ENCODE measurements at regions not wholly inside any gene's neighbourhood (a gene's known extent, or its start where the extent isn't known, plus 50 kb on each side); places are given as distances from the start of the nearest gene placed in this dataset.

DNA sequence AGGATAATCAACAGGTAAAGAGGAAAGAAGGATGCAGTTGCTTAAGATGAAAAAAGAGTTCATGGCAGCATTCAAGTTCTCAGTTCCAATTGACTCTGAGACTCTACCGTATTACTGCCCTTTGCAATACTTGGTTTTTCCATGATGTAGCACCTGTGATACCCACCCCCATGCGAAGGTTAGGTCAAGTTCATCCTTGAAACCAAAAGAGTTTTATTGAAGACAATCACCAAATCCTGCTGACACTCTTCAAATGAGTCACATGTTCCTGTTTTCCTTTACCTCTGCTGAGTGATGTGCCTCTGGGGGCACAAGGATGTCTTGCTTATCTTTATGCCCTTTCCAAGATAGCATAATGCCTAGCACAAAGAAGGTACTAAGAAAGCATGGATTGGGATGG, 111.3 kb upstream of the SLC7A14 start:
- Mint-ChIP-seq H3K4me3 (ENCODE audit: unreplicated experiment) (no peak overlapping the region), H3K27me3 (ENCODE audit: unreplicated experiment) (no peaks in the 10 kb centered on the region)

DNA sequence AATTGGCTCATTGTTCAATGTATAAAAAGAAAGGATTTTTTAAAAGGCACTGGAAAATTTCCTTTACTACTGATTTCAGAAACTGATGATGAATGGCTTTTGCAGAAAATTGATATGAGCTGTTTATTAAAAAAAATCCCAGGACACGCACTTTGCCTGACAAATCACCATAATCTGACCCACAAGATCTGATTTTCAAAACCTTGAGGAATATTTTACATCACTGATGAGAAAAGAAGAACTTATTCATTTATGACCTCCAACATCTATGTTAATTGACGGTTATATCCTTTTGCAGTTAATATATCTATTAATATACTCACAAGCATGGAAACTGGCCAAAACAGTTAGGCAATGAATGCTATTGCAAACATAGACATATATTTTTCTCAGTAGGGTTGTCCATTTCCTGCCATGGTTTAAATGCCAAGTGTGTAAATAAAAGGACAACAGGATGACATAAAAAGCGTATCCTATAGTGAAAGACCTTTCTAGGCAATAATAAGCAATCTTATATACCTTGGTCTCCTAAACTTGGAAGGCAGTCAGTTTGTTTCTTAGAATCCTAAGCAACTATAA, 109.7 kb upstream of the SLC7A14 start:
- TF ChIP-seq, protein P1, sequence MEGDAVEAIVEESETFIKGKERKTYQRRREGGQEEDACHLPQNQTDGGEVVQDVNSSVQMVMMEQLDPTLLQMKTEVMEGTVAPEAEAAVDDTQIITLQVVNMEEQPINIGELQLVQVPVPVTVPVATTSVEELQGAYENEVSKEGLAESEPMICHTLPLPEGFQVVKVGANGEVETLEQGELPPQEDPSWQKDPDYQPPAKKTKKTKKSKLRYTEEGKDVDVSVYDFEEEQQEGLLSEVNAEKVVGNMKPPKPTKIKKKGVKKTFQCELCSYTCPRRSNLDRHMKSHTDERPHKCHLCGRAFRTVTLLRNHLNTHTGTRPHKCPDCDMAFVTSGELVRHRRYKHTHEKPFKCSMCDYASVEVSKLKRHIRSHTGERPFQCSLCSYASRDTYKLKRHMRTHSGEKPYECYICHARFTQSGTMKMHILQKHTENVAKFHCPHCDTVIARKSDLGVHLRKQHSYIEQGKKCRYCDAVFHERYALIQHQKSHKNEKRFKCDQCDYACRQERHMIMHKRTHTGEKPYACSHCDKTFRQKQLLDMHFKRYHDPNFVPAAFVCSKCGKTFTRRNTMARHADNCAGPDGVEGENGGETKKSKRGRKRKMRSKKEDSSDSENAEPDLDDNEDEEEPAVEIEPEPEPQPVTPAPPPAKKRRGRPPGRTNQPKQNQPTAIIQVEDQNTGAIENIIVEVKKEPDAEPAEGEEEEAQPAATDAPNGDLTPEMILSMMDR (IDR thresholded peaks at IDR 0.05; ENCODE audit: unreplicated experiment) = no peak
- no peaks in the 10 kb centered on the region for H3K9me3 Mint-ChIP-seq (ENCODE audit: unreplicated experiment)
- no peak overlapping the region for H3K4me3 Mint-ChIP-seq (ENCODE audit: unreplicated experiment)
- no peaks in the 10 kb centered on the region for H3K36me3 Mint-ChIP-seq (ENCODE audit: low read depth, unreplicated experiment)
- no peak overlapping the region for H3K27ac Mint-ChIP-seq (ENCODE audit: unreplicated experiment)
- H3K4me1 Mint-ChIP-seq (ENCODE audit: unreplicated experiment) = peaks cover 7% of the 10 kb centered on the region
- no peaks in the 10 kb centered on the region for H3K27me3 Mint-ChIP-seq (ENCODE audit: unreplicated experiment)
- no peak for DNase-seq (ENCODE audit: low spot score)

More for the DNA sequence above, 111.3 kb upstream of the SLC7A14 start:
- DNase-seq (ENCODE audit: low spot score) = no peak
- TF ChIP-seq, protein P1 (IDR thresholded peaks at IDR 0.05; ENCODE audit: unreplicated experiment) = no peak
- H3K9me3 Mint-ChIP-seq (ENCODE audit: unreplicated experiment) = no peaks in the 10 kb centered on the region
- H3K36me3 Mint-ChIP-seq (ENCODE audit: low read depth, unreplicated experiment) = no peaks in the 10 kb centered on the region
- H3K27ac Mint-ChIP-seq (ENCODE audit: unreplicated experiment) = no peak overlapping the region
- H3K4me1 Mint-ChIP-seq (ENCODE audit: unreplicated experiment) = peaks cover 7% of the 10 kb centered on the region

DNA sequence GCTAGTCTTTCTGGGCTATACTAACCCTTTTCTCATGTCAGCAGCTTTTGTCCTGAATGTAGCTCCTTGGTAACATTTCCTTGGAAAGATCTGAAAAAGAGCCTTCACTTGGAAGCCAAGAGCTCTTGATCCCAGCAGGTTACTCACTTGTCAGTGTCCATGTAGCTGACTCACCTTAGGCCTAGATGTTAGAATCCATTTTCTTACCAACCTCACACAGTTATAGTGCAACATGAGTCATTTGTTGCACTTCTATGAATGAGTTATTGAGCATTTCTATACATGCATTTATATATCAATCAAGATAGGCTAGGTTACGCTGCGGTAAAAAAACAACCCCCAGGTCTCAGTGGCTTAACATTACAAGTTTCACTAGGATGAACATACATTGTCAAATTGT, 106.8 kb upstream of the SLC7A14 start:
- no peak for DNase-seq (ENCODE audit: low spot score)
- Mint-ChIP-seq H3K27ac (ENCODE audit: unreplicated experiment) (no peak overlapping the region), H3K27me3 (ENCODE audit: unreplicated experiment) (peaks cover 1% of the 10 kb centered on the region), H3K4me3 (ENCODE audit: unreplicated experiment) (no peak overlapping the region), H3K9me3 (ENCODE audit: unreplicated experiment) (no peaks in the 10 kb centered on the region), H3K4me1 (ENCODE audit: unreplicated experiment) (peaks cover 8% of the 10 kb centered on the region), H3K36me3 (ENCODE audit: low read depth, unreplicated experiment) (peaks cover 3% of the 10 kb centered on the region)
- TF ChIP-seq, protein P1 (IDR thresholded peaks at IDR 0.05; ENCODE audit: unreplicated experiment) = no peak

DNA sequence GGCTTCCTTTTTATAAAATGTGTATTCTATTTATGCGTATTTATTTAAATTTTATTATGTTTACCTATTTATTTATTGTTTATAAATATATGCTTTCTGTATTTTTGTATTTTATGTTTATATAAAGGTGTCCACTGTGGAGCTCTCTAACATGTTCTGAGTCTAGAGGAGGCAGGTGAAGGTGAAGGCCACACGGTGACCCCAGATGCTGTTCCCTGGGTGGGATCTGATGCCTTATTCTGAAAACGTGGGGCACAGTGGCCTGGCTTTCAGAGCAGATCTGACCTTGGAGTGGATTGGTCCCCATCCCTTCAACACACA, 104.7 kb upstream of the SLC7A14 start:
- Mint-ChIP-seq H3K36me3 (ENCODE audit: low read depth, unreplicated experiment) (peaks cover 7% of the 10 kb centered on the region), H3K27me3 (ENCODE audit: unreplicated experiment) (peaks cover 1% of the 10 kb centered on the region), H3K9me3 (ENCODE audit: unreplicated experiment) (no peaks in the 10 kb centered on the region), H3K4me3 (ENCODE audit: unreplicated experiment) (no peak overlapping the region), H3K4me1 (ENCODE audit: unreplicated experiment) (peaks cover 4% of the 10 kb centered on the region), H3K27ac (ENCODE audit: unreplicated experiment) (no peak overlapping the region)
- no peak for DNase-seq (ENCODE audit: low spot score)
- TF ChIP-seq, protein P1 (IDR thresholded peaks at IDR 0.05; ENCODE audit: unreplicated experiment) = no peak

DNA sequence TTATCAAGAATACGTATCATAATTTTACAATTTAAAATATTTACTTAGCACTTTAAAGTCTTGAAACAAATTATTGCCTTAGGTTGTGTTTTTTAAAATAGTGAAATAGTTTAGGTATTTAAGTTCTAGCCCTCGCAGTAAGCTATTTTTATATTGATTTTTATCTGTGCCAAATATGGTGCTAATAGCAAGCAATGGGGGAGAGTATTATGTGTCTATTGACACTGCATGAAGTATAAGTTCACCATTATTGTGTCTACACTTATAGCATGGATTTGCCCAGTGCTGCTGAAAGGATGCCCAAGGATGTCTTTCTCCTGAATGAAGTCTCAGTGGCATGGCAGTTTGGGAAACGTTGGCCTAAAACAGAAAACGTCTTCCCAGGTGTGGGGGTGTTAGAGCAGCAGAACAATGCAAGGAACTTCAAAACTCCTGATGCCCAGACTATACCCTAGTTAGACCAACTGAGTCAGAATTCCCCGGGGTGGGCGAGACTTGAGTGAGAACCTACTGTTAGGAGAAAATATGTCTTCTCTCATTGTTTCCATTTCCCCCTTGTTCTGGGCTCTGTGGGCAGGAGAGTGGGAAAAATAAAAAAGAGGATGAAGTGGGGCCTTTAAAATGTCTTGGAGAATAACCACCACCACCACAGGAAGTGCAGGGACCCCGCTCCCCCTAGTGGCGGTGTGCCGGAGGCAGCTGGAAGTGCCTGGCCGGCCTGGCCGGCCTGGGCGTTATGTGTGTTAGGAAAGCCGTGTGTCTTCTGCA, 104.2 kb upstream of the SLC7A14 start:
- Mint-ChIP-seq H3K4me1 (ENCODE audit: unreplicated experiment) (peaks cover 4% of the 10 kb centered on the region), H3K36me3 (ENCODE audit: low read depth, unreplicated experiment) (peaks cover 7% of the 10 kb centered on the region), H3K9me3 (ENCODE audit: unreplicated experiment) (no peaks in the 10 kb centered on the region), H3K27ac (ENCODE audit: unreplicated experiment) (no peak overlapping the region), H3K4me3 (ENCODE audit: unreplicated experiment) (no peak overlapping the region), H3K27me3 (ENCODE audit: unreplicated experiment) (peaks cover 1% of the 10 kb centered on the region)
- peak; percentile 71 for DNase-seq (ENCODE audit: low spot score)
- TF ChIP-seq, protein P1 (IDR thresholded peaks at IDR 0.05; ENCODE audit: unreplicated experiment) = peak; percentile 83

Measured in endothelial cell (in vitro differentiated cells).